ENCODE measurements at regions not wholly inside any gene's neighbourhood (a gene's known extent, or its start where the extent isn't known, plus 50 kb on each side); places are given as distances from the start of the nearest gene placed in this dataset.

- TF ChIP-seq POLR2AphosphoS5 (IDR thresholded peaks at IDR 0.05; ENCODE audit: low read depth) (no peak), CTCF (IDR thresholded peaks at IDR 0.05; ENCODE audit: insufficient read depth, low read length) (no peak), GABPA (IDR thresholded peaks at IDR 0.05; ENCODE audit: low read depth) (no peak)
- TF ChIP-seq, protein P1, sequence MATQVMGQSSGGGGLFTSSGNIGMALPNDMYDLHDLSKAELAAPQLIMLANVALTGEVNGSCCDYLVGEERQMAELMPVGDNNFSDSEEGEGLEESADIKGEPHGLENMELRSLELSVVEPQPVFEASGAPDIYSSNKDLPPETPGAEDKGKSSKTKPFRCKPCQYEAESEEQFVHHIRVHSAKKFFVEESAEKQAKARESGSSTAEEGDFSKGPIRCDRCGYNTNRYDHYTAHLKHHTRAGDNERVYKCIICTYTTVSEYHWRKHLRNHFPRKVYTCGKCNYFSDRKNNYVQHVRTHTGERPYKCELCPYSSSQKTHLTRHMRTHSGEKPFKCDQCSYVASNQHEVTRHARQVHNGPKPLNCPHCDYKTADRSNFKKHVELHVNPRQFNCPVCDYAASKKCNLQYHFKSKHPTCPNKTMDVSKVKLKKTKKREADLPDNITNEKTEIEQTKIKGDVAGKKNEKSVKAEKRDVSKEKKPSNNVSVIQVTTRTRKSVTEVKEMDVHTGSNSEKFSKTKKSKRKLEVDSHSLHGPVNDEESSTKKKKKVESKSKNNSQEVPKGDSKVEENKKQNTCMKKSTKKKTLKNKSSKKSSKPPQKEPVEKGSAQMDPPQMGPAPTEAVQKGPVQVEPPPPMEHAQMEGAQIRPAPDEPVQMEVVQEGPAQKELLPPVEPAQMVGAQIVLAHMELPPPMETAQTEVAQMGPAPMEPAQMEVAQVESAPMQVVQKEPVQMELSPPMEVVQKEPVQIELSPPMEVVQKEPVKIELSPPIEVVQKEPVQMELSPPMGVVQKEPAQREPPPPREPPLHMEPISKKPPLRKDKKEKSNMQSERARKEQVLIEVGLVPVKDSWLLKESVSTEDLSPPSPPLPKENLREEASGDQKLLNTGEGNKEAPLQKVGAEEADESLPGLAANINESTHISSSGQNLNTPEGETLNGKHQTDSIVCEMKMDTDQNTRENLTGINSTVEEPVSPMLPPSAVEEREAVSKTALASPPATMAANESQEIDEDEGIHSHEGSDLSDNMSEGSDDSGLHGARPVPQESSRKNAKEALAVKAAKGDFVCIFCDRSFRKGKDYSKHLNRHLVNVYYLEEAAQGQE (IDR thresholded peaks at IDR 0.05; ENCODE audit: insufficient replicate concordance, low read depth): no peak
Observed at GRCh38 chr12:14216405-14217294, 148.8 kb upstream of the ATF7IP start.
